PC-9 (cell line): ENCODE measurements at regions not wholly inside any gene's neighbourhood (a gene's known extent, or its start where the extent isn't known, plus 50 kb on each side); places are given as distances from the start of the nearest gene placed in this dataset.

Experiments
- CTCF ChIP-seq: fragments of 200-600 bp; sonication (generic); conservative IDR thresholded peaks from 2 replicates; pipeline ENCODE4 v1.6.1; 2017; ENCODE audit warnings: mixed run types, antibody characterized with exemption, mild to moderate bottlenecking, moderate library complexity
- EZH2 ChIP-seq: fragments of 200-600 bp; sonication (generic); IDR thresholded peaks from 2 replicates; pipeline ENCODE4 v1.8.0; 2017; ENCODE audit warnings: antibody characterized with exemption, low read depth

- TF ChIP-seq CTCF (no peak), EZH2 (no peak)
Measured at GRCh38 chr4:1568855-1569460, 115.2 kb downstream of the FAM53A start.
